ENCODE measurements at regions not wholly inside any gene's neighbourhood (a gene's known extent, or its start where the extent isn't known, plus 50 kb on each side); places are given as distances from the start of the nearest gene placed in this dataset.

DNA sequence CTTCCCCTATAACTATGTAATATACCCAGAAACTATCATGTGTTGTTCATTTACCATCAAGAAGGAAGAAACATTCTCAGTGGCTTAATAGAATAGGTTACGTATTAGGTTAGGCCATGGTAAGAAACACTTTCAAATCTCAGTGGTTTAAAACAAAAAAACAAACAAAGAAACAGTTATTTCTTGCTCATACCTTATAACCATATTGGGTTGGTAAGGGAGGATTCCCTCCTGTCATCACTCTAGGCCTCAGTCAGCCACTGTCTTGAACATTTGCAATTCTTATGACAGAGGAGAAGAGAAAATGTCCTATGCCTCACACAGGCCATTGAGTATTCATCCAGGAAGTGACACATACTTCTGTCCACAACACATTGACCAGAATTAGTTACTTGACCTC is 727.7 kb upstream of the NECTIN3 start:
- CTCF ChIA-PET: no interaction called here
- BruUV-seq (replicated peaks): no TSS peak
- Histone ChIP-seq H3K4me3 (ENCODE audit: low read depth, low read length, poor library complexity, severe bottlenecking) (no peak overlapping the region), H3K36me3 (ENCODE audit: insufficient read depth, low read length, poor library complexity, severe bottlenecking) (no peaks in the 10 kb centered on the region), H3K27me3 (replicated peaks; ENCODE audit: insufficient read depth, low read depth, low read length, poor library complexity) (no peaks in the 10 kb centered on the region), H3K27ac (ENCODE audit: low read depth, low read length, poor library complexity, severe bottlenecking) (no peak overlapping the region), H3K4me1 (ENCODE audit: insufficient read depth, low read length, poor library complexity, severe bottlenecking) (no peaks in the 10 kb centered on the region), H3K9me3 (ENCODE audit: low read depth, low read length, poor library complexity, severe bottlenecking) (no peaks in the 10 kb centered on the region)
- POLR2A ChIA-PET (ENCODE audit: low non-redundant PET): no interaction called here
- TF ChIP-seq, protein P1, sequence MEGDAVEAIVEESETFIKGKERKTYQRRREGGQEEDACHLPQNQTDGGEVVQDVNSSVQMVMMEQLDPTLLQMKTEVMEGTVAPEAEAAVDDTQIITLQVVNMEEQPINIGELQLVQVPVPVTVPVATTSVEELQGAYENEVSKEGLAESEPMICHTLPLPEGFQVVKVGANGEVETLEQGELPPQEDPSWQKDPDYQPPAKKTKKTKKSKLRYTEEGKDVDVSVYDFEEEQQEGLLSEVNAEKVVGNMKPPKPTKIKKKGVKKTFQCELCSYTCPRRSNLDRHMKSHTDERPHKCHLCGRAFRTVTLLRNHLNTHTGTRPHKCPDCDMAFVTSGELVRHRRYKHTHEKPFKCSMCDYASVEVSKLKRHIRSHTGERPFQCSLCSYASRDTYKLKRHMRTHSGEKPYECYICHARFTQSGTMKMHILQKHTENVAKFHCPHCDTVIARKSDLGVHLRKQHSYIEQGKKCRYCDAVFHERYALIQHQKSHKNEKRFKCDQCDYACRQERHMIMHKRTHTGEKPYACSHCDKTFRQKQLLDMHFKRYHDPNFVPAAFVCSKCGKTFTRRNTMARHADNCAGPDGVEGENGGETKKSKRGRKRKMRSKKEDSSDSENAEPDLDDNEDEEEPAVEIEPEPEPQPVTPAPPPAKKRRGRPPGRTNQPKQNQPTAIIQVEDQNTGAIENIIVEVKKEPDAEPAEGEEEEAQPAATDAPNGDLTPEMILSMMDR (conservative IDR thresholded peaks at IDR 0.05; ENCODE audit: low read depth, low read length): no peak
- TF ChIP-seq EZH2 (IDR thresholded peaks at IDR 0.05; ENCODE audit: borderline replicate concordance, low read depth, low read length, poor library complexity, severe bottlenecking): no peak
- DNase-seq (ENCODE audit: low spot score): no peak
- intact Hi-C loops (cut with micrococcal nuclease; ENCODE audit: unreplicated experiment): no loop called here

DNA sequence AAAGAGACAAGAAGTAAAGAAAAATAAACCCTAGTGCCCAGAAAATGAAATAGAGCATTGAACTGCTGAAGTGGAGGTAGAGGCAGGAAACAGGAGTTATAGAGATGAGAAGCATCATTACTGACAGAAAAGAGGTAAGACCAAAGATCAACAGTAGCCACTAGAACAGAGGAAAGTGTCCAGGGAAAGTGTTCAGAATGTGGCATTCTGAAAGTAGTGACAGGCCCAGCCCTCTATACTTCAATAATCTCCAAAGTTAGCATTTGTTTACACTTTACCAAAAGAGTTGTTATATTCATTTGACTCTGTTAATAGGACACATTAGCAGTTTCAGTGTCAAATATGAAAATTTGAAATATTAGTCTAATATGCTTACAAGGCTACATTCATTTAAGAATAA is 727.1 kb upstream of the NECTIN3 start:
- CTCF ChIA-PET: no interaction called here

DNA sequence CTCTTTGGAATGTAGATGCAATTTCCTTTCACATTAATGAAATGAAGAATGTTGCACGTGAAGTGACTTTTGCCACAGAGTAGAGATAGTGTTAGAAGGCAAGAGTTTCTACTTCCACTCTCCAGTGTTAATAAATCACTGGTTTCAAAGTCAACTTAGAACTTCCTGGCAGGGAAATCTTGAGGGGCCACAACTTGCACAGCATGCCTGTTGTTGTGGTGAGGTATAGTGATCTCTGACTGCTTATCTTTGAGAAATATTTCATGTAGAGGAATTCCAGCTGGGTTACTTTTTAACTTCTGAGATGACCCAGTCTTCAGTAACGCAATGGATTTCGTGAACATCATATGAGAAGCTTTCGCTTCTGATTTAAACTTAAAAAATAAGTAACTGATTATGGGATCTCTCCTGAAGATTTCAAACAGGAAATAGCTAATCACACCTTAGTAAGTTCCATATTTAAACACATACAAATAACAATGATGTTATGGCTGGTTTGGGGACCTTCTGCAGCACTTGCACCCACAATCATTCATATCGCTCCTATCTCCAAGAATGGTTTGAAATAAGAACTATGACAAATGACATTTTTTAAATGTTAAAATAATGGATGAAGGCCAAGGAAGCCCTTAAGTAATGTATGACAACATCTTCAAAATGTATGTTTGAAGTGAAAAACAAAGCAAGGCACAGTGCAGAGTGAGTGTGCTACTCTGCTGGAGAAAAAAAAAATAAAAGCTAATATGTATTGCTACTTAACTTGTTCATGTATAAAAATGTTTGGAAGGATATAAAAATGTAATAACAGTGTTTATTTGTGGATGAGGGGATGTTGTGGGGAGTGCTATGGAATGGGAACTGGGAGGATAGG is 726.5 kb upstream of the NECTIN3 start:
- Histone ChIP-seq H3K27ac (ENCODE audit: low read depth, low read length, poor library complexity, severe bottlenecking) (no peak overlapping the region), H3K4me1 (ENCODE audit: insufficient read depth, low read length, poor library complexity, severe bottlenecking) (no peaks in the 10 kb centered on the region), H3K4me3 (ENCODE audit: low read depth, low read length, poor library complexity, severe bottlenecking) (no peak overlapping the region), H3K27me3 (replicated peaks; ENCODE audit: insufficient read depth, low read depth, low read length, poor library complexity) (no peaks in the 10 kb centered on the region), H3K9me3 (ENCODE audit: low read depth, low read length, poor library complexity, severe bottlenecking) (no peaks in the 10 kb centered on the region), H3K36me3 (ENCODE audit: insufficient read depth, low read length, poor library complexity, severe bottlenecking) (no peaks in the 10 kb centered on the region)
- no peak for DNase-seq (ENCODE audit: low spot score)
- no TSS peak for BruUV-seq (replicated peaks)
- ChIA-PET CTCF (no interaction called here), POLR2A (ENCODE audit: low non-redundant PET) (no interaction called here)
- TF ChIP-seq EZH2 (IDR thresholded peaks at IDR 0.05; ENCODE audit: borderline replicate concordance, low read depth, low read length, poor library complexity, severe bottlenecking): no peak
- TF ChIP-seq, protein P1 (conservative IDR thresholded peaks at IDR 0.05; ENCODE audit: low read depth, low read length): no peak
- intact Hi-C loops (cut with micrococcal nuclease; ENCODE audit: unreplicated experiment): no loop called here

More for the DNA sequence above, 727.1 kb upstream of the NECTIN3 start:
- H3K27ac ChIP-seq (ENCODE audit: low read depth, low read length, poor library complexity, severe bottlenecking): no peak overlapping the region
- intact Hi-C loops (cut with micrococcal nuclease; ENCODE audit: unreplicated experiment): no loop called here
- H3K9me3 ChIP-seq (ENCODE audit: low read depth, low read length, poor library complexity, severe bottlenecking): no peaks in the 10 kb centered on the region
- BruUV-seq (replicated peaks): no TSS peak
- H3K4me3 ChIP-seq (ENCODE audit: low read depth, low read length, poor library complexity, severe bottlenecking): no peak overlapping the region
- H3K36me3 ChIP-seq (ENCODE audit: insufficient read depth, low read length, poor library complexity, severe bottlenecking): no peaks in the 10 kb centered on the region
- POLR2A ChIA-PET (ENCODE audit: low non-redundant PET): no interaction called here
- H3K27me3 ChIP-seq (replicated peaks; ENCODE audit: insufficient read depth, low read depth, low read length, poor library complexity): no peaks in the 10 kb centered on the region
- no peak for TF ChIP-seq EZH2 (IDR thresholded peaks at IDR 0.05; ENCODE audit: borderline replicate concordance, low read depth, low read length, poor library complexity, severe bottlenecking)
- TF ChIP-seq, protein P1 (conservative IDR thresholded peaks at IDR 0.05; ENCODE audit: low read depth, low read length): no peak
- no peak for DNase-seq (ENCODE audit: low spot score)
- H3K4me1 ChIP-seq (ENCODE audit: insufficient read depth, low read length, poor library complexity, severe bottlenecking): no peaks in the 10 kb centered on the region

Data from A673 (cell line).